C4-2B (cell line): ENCODE measurements at regions not wholly inside any gene's neighbourhood (a gene's known extent, or its start where the extent isn't known, plus 50 kb on each side); places are given as distances from the start of the nearest gene placed in this dataset.

Source experiments
- H3K27ac ChIP-seq: fragments of 450-650 bp; 2 replicates; pipeline ENCODE4 v1.5.1; 2017
- CTCF ChIP-seq: fragments of 450-650 bp; conservative IDR thresholded peaks from 2 replicates; pipeline ENCODE4 v1.5.1; 2017; ENCODE audit warnings: mild to moderate bottlenecking
- ZFX ChIP-seq: fragments of 450-650 bp; IDR thresholded peaks from 2 replicates; pipeline ENCODE4 v1.6.1; 2017

- H3K27ac ChIP-seq, result no peak overlapping the region
- TF ChIP-seq ZFX, result no peak
Observed at GRCh38 chr3:16104156-16104555, 70.3 kb upstream of the GALNT15 start.

GRCh38 chr3:16106050-16106449 is 68.4 kb upstream of the GALNT15 start:
- H3K27ac ChIP-seq, result no peak overlapping the region
- TF ChIP-seq ZFX, result no peak

- TF ChIP-seq ZFX (no peak), CTCF (no peak)
- no peak overlapping the region for H3K27ac ChIP-seq
Observed at GRCh38 chr3:16108424-16108823, 66.1 kb upstream of the GALNT15 start.

- H3K27ac ChIP-seq, result no peak overlapping the region
- no peak for TF ChIP-seq CTCF
- TF ChIP-seq ZFX, result no peak
Observed at GRCh38 chr3:16109929-16110328, 64.6 kb upstream of the GALNT15 start.

GRCh38 chr3:16112910-16113504 is 61.5 kb upstream of the GALNT15 start:
- TF ChIP-seq CTCF (no peak), ZFX (no peak)
- no peak overlapping the region for H3K27ac ChIP-seq

- TF ChIP-seq CTCF (no peak), ZFX (no peak)
- H3K27ac ChIP-seq, result no peak overlapping the region
Observed at GRCh38 chr3:16113704-16114103, 60.8 kb upstream of the GALNT15 start.

GRCh38 chr3:16114429-16114828 is 60.1 kb upstream of the GALNT15 start:
- TF ChIP-seq CTCF (no peak), ZFX (no peak)
- H3K27ac ChIP-seq, result no peak overlapping the region

- H3K27ac ChIP-seq, result no peak overlapping the region
Observed at GRCh38 chr3:16114930-16115329, 59.5 kb upstream of the GALNT15 start.

More at GRCh38 chr3:16114930-16115329, 59.5 kb upstream of the GALNT15 start:
- TF ChIP-seq ZFX, result no peak
- no peak for TF ChIP-seq CTCF
